HL-60/S4 treated with retinoic acid at 250 ng/mL for 4 days and 3 days (cell line): ENCODE measurements at regions not wholly inside any gene's neighbourhood (a gene's known extent, or its start where the extent isn't known, plus 50 kb on each side); places are given as distances from the start of the nearest gene placed in this dataset.
"Not testable (repeated sequence)": the region's sequence is repeated elsewhere in the genome, so short reads cannot be mapped to it uniquely, and the experiment has no call there.

Source experiments
- in situ Hi-C: fragments of 300-500 bp; cut with MboI; formaldehyde crosslinking; loops from 2 replicates; pipeline ENCODE4 v1.7.0; 2022; ENCODE audit warnings: low sequenced_read_pairs

- in situ Hi-C loops: no loop called here
These were observed 444.1 kb downstream of the PLPP3 start for GRCh38 chr1:56135069-56135863.

GRCh38 chr1:56133522-56134472 lies 445.6 kb downstream of the PLPP3 start:
- in situ Hi-C loops: no loop called here

DNA sequence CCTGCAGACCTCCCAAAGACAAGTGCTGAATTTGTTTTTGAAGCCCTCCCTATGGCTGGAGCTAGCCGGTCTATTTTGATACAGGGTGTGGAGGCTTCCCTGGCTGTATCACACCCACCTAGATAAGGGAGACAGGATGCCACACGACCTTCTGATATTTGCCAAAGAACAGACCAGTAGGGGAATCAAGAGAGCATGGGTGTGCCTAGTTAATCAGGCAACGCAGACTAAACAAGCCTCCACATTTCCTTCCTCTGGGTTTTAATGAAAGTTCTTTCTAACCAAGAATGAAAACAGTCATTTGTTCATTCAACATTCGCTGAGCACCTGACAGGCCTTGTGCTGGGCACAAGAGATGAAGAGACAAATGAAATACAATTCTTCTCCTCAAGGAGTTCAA lies 446.8 kb downstream of the PLPP3 start:
- in situ Hi-C loops: no loop called here

- in situ Hi-C loops: no loop called here
These were observed 449.5 kb downstream of the PLPP3 start for GRCh38 chr1:56129837-56130236.

DNA sequence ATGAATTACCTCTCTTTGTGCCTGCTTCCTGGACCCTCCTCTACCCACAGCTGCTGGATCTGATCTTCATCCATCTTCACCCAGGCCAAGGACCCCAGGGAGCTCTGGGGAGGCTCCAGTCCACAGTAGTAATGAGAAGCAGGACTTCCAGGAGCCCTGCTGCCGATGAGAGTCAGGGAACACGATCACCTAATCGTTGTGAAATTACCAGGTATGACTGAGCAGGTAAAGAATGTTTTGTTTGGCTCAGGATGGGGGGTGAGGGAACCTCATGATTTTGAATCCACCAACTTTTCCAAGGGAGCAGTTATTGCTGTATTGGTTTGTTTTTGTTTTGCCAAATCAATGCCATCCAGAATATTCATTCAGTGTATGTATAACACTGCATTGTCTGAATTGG lies 454.0 kb downstream of the PLPP3 start:
- in situ Hi-C loops: no loop called here

GRCh38 chr1:56123826-56124225 lies 455.5 kb downstream of the PLPP3 start:
- in situ Hi-C loops: no loop called here

GRCh38 chr1:56123421-56123820 lies 455.9 kb downstream of the PLPP3 start:
- in situ Hi-C loops: no loop called here

DNA sequence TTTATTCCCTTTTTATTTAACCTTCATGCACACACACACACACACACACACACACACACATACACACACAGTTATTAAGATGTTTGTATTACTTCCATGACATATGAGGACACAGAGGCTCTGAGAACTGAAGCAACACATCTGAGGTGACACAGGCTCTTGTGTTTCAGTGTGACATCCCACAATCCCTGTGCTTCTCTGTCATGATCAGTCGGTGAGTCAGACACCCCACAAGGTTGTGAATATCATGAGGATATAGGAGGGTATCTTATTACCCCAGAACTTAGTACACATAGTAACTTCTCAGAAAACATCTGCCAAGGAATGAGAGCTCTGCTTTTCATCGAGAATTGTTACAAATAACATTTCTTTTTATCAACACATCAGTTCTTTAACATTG lies 459.3 kb downstream of the PLPP3 start:
- in situ Hi-C loops: no loop called here

- in situ Hi-C loops: not testable (repeated sequence)
These were observed 460.7 kb downstream of the PLPP3 start for GRCh38 chr1:56118676-56119075.

DNA sequence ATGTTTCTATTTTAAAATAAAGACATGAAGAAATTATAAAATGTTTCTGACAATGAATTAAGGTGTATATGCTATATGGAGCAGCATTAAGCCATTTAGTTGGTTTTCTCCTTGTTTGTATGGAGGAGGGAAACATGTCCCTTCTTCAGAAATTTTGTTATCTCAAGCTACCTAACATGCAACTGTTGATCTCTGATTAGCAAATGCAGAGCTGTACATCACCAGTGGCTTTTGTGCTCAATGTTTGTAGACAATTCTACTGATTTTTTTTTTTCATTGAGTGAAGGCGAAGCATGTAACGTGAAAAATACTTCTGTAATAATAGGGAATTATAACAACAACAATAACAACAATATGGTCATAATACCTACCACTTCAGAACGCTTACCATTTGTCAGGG lies 463.7 kb downstream of the PLPP3 start:
- in situ Hi-C loops: no loop called here

GRCh38 chr1:56113679-56114078 lies 465.7 kb downstream of the PLPP3 start:
- in situ Hi-C loops: no loop called here

- in situ Hi-C loops: no loop called here
These were observed 472.1 kb downstream of the PLPP3 start for GRCh38 chr1:56107275-56107638.

DNA sequence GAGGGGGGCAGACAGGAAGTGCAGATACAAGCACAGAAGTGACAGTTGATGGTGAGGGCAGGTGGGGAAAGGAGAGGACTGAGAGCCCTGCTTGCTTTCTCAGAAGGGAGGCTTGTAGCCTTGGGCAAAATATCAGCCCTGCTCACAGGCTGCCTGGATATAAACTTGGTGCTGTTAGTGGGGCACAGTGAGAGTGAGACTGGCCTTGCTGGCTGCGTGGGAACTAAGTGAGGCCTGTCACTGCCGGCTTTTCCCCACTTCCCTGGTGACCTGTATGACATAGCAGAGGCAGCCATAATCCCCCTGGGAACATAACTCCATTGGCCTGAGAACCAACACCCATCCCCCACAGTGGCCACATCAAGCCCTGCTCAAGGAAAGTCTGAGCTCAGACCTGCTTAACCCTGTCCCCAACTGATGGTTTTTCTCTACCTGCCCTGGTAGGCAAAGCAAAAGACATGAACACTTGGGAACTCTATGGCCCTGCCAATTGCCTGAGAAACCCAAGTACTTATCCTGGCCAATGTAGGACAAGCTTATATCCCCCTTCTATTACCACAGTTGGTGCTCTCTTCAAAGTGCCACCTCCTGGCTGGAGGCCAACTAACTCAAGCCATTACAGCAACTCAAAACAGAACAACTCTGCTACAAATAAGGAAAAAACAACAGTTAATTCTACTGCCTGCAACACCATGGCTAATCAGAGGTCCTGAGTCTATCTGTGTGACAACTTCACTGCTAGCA lies 472.7 kb downstream of the PLPP3 start:
- in situ Hi-C loops: no loop called here

DNA sequence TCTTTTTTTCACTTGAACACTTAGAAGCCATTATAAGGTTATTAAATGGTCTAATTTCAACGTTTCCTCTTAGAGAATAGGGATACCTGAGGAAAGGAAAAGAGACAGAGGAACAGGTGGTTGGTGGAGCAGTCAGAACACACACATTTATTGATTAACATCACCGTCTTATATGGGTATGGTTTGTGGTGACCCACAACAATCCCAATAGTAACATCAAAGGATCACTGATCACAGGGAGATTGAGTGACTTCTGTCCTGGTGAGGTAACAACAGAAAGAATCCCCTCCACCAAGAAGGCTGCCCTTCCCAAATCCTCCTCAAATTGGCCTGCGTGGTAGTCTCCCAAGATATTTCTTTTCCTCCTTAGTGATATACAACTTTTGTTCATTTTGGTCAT lies 474.0 kb downstream of the PLPP3 start:
- in situ Hi-C loops: no loop called here

DNA sequence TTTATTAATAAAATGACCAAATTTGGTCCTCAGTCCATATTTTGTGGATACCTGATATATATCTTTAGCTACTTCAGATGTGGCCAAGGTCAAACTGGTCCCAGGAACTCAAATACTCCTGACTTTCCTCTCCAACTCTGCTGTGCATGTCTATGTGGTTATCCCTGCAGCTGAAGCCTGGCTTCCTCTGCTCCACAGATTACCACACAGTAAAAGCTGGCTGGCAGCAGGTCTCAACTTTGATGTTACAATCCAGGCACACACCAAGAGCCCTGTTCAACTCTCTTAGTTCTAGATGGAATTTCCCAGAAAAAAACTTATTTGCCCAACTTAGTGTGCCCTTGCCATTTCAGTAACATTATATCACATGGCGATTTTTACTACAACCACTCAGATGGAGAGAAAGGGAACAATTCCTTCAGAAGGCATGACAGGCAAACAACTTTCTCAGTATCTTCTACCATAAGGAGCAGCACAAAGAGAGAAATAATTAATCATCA lies 479.5 kb downstream of the PLPP3 start:
- in situ Hi-C loops: no loop called here

DNA sequence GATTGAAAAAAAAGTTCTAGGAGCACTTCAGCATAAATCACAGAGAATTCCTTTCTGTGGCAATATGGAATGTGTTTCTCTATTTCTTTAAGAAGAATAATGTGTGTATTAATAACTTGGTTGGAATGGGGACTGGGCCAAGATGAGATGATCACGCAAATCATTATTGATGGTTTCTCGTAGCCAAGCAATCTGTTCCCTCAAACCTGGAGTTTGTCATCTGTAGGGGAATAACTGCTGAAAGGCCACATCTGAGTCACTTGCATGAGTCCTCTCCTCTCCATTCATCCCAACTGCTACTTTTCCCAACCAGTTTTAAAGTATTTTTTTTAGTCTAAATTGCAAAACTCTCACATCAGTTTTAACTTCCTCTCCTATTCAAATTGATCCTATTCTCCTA lies 480.4 kb downstream of the PLPP3 start:
- in situ Hi-C loops: no loop called here

- in situ Hi-C loops: no loop called here
These were observed 481.6 kb downstream of the PLPP3 start for GRCh38 chr1:56097713-56098112.

- in situ Hi-C loops: no loop called here
These were observed 483.4 kb downstream of the PLPP3 start for GRCh38 chr1:56095696-56096665.

- in situ Hi-C loops: no loop called here
These were observed 485.2 kb downstream of the PLPP3 start for GRCh38 chr1:56094168-56094567.
